ENCODE measurements at regions not wholly inside any gene's neighbourhood (a gene's known extent, or its start where the extent isn't known, plus 50 kb on each side); places are given as distances from the start of the nearest gene placed in this dataset.

GRCh38 chr16:64250866-64251265 lies 871.0 kb downstream of the CDH11 start:
- no peak for DNase-seq (ENCODE audit: low read depth)

GRCh38 chr16:64242492-64242891 lies 879.4 kb downstream of the CDH11 start:
- no peak for DNase-seq (ENCODE audit: low read depth)

GRCh38 chr16:64240586-64240985 lies 881.3 kb downstream of the CDH11 start:
- DNase-seq (ENCODE audit: low read depth), result peak; percentile 93

- DNase-seq (ENCODE audit: low read depth), result peak; percentile 25
These were observed 883.3 kb downstream of the CDH11 start for GRCh38 chr16:64238571-64238970.

- DNase-seq (ENCODE audit: low read depth), result no peak
These were observed 885.5 kb downstream of the CDH11 start for GRCh38 chr16:64236316-64236715.

- DNase-seq (ENCODE audit: low read depth), result no peak
These were observed 887.7 kb downstream of the CDH11 start for GRCh38 chr16:64234200-64234599.

- peak; percentile 37 for DNase-seq (ENCODE audit: low read depth)
These were observed 896.2 kb downstream of the CDH11 start for GRCh38 chr16:64225696-64226095.

GRCh38 chr16:64225036-64225435 lies 896.8 kb downstream of the CDH11 start:
- no peak for DNase-seq (ENCODE audit: low read depth)

- no peak for DNase-seq (ENCODE audit: low read depth)
These were observed 903.9 kb downstream of the CDH11 start for GRCh38 chr16:64217789-64218535.

- DNase-seq (ENCODE audit: low read depth), result no peak
These were observed 906.1 kb downstream of the CDH11 start for GRCh38 chr16:64215730-64216129.

- no peak for DNase-seq (ENCODE audit: low read depth)
These were observed 910.5 kb downstream of the CDH11 start for GRCh38 chr16:64211331-64211730.

GRCh38 chr16:64206862-64207261 lies 915.0 kb downstream of the CDH11 start:
- no peak for DNase-seq (ENCODE audit: low read depth)

- DNase-seq (ENCODE audit: low read depth), result no peak
These were observed 918.7 kb downstream of the CDH11 start for GRCh38 chr16:64203126-64203525.

- no peak for DNase-seq (ENCODE audit: low read depth)
These were observed 919.3 kb downstream of the CDH11 start for GRCh38 chr16:64202571-64202970.

- peak; percentile 32 for DNase-seq (ENCODE audit: low read depth)
These were observed 925.4 kb downstream of the CDH11 start for GRCh38 chr16:64196444-64196843.

GRCh38 chr16:64185954-64186353 lies 935.9 kb downstream of the CDH11 start:
- DNase-seq (ENCODE audit: low read depth), result no peak

GRCh38 chr16:64184156-64184555 lies 937.7 kb downstream of the CDH11 start:
- peak; percentile 19 for DNase-seq (ENCODE audit: low read depth)

GRCh38 chr16:64182985-64183384 lies 938.9 kb downstream of the CDH11 start:
- peak; percentile 27 for DNase-seq (ENCODE audit: low read depth)

GRCh38 chr16:64181271-64181925 lies 940.5 kb downstream of the CDH11 start:
- DNase-seq (ENCODE audit: low read depth), result no peak

GRCh38 chr16:64180136-64180900 lies 941.5 kb downstream of the CDH11 start:
- peak; percentile 95 for DNase-seq (ENCODE audit: low read depth)

- no peak for DNase-seq (ENCODE audit: low read depth)
These were observed 947.5 kb downstream of the CDH11 start for GRCh38 chr16:64174327-64174726.

GRCh38 chr16:64172652-64173051 lies 949.2 kb downstream of the CDH11 start:
- DNase-seq (ENCODE audit: low read depth), result no peak

GRCh38 chr16:64172226-64172625 lies 949.6 kb downstream of the CDH11 start:
- no peak for DNase-seq (ENCODE audit: low read depth)

Measured in renal cortical epithelial cell (primary cell).